ENCODE measurements at regions not wholly inside any gene's neighbourhood (a gene's known extent, or its start where the extent isn't known, plus 50 kb on each side); places are given as distances from the start of the nearest gene placed in this dataset.

DNA sequence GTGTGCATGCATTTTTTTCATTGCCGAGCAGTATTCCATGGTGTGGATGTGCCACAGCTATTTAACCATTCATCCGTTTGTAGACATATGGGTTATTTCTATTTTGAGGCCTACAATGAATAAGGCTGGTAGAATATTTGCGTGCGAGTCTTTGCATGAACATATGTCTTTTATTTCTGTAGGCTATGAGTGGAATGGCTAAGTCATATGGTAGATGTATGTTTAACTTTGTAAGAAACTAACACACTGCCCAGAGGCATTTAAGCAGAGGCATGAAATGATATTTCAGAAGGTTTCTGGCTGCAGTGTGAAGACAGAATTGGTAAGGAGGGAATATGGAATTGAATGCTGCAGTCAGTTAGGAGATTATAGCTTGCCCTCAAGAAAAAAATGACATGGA is 457.4 kb upstream of the CDH4 start:
- DNase-seq (ENCODE audit: low read depth in 2 of 2): no peak

DNA sequence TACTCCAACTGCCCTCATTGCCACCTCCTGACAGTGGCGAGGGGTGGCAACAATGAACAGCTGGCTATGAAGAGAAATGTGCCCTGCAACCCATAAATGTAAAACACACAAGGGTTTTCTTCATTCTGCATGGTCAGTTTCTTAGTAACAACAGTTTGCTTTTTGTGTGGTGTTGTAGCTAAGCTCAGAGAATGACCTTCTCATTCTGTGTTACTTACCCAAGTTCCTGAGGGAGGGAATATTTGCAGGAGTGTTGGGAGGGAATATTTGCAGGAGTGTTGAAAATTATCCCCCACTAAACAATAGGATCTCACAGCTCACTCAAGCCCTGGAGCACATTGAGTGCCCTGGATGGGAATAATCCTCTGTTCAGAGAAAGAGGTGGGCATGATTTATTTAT is 456.4 kb upstream of the CDH4 start:
- DNase-seq (ENCODE audit: low read depth in 2 of 2): no peak

- DNase-seq (ENCODE audit: low read depth in 2 of 2): no peak
Observed at GRCh38 chr20:60800185-60800584, 451.9 kb upstream of the CDH4 start.

GRCh38 chr20:60802676-60803075 is 449.4 kb upstream of the CDH4 start:
- no peak for DNase-seq (ENCODE audit: low read depth in 2 of 2)

GRCh38 chr20:60803335-60804055 is 448.6 kb upstream of the CDH4 start:
- no peak for DNase-seq (ENCODE audit: low read depth in 2 of 2)

GRCh38 chr20:60804240-60804917 is 447.7 kb upstream of the CDH4 start:
- no peak for DNase-seq (ENCODE audit: low read depth in 2 of 2)

- DNase-seq (ENCODE audit: low read depth in 2 of 2): no peak
Observed at GRCh38 chr20:60804918-60805630, 447.0 kb upstream of the CDH4 start.

DNA sequence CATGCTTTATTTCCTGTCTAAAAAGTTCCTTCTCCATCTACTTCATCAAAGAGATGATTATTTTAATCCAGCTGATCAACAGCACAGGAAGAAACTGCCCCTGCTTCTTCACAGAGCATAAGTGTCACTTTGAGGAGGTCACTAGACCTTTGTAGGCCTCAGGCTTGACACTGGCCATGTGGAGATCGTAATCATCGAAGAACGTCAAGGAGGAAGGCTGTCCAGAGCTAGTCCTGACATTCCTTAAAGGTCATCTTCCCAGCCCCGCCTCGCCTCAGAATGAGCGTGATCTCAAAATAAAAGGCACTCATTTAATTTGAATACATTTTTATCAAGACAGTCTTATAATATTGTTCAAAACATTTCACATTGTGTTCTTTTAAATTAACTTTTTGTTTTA is 445.7 kb upstream of the CDH4 start:
- no peak for DNase-seq (ENCODE audit: low read depth in 2 of 2)

DNA sequence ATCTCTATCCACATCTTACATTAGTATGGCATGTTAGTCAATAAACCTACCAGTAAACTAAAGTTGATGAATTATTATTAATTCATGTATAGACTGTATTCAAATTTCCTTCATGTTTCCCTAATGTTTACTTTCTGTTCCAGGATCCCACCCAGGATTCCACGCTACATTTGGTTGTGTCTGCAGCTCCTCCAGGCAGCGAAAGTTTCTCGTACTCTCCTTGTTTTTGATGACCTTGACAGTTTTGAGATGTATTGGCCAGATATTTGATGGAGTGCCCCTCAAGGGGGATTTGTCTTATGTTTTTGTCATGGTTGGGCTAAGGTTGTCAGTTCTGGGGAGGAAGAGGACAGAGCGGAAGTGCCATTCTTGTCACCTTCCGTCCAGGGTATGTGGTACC is 445.2 kb upstream of the CDH4 start:
- DNase-seq (ENCODE audit: low read depth in 2 of 2): no peak

DNA sequence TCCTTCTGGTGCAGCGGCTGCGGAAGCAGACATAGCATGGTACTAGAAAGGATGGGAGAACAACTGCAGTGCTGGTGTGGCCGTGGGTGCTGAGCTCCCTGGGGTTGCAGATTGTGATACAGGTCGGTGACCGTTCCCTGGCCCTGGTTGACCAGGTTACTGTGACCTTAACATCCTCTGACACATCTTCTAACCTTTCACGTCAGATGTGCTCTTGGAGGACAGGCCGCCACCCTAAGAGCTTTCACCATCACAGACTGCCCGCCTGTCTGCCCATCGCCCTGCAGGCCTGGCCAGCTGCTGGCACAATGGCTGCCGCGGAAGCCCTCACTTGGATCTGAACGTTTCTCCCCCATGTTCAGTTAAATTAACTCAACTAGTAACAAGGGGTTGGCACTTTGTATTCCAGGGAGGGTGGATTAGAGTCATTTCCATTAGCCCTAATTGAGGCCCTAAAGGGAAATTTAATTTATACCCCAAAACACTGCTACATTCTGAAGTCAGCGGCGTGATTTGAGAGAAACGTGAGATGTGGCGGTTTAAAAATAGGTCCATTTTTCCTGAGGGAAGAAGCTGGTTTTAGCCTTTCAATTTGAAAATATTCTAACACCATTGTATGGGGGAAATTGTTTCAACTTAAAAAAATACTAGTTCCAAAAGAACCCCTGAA is 443.9 kb upstream of the CDH4 start:
- no peak for DNase-seq (ENCODE audit: low read depth in 2 of 2)

DNA sequence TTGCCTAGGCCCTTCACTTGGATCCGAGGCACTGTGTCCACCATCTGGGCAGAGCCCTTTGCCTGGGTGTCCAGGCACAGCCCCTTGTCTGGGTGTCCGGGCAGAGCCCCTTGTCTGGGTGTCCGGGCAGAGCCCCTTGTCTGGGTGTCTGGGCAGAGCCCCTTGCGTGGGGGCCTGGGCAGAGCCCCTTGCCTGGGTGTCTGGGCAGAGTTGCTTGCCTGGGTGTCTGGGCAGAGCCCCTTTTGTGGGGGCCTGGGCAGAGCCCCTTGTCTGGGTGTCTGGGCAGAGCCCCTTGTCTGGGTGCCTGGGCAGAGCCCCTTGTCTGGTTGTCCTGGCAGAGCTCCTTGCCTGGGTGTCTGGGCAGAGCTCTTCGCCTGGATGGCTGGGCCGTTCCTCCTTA is 443.4 kb upstream of the CDH4 start:
- no peak for DNase-seq (ENCODE audit: low read depth in 2 of 2)

GRCh38 chr20:60810561-60810960 is 441.5 kb upstream of the CDH4 start:
- no peak for DNase-seq (ENCODE audit: low read depth in 2 of 2)

GRCh38 chr20:60812561-60812960 is 439.5 kb upstream of the CDH4 start:
- DNase-seq (ENCODE audit: low read depth in 2 of 2): no peak

DNA sequence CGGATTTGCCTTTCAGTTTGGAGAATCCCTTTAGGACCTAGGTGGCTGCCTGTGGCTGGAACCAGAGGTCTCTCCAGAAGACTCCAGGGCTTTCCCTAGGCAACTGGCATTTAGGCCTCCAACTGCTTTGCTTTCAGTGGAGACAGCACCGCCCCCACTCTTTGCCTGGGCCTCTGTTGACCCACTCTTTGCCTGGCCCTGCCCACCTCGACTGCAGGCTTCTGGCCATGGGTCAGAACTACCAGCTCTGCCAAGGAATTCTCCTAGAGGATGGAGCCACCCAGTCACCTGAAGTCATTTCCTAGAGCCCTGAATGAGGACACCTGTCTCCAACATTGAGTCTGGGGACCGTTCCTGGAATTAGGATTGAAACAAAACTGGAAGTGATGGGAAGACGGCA is 439.0 kb upstream of the CDH4 start:
- no peak for DNase-seq (ENCODE audit: low read depth in 2 of 2)

DNA sequence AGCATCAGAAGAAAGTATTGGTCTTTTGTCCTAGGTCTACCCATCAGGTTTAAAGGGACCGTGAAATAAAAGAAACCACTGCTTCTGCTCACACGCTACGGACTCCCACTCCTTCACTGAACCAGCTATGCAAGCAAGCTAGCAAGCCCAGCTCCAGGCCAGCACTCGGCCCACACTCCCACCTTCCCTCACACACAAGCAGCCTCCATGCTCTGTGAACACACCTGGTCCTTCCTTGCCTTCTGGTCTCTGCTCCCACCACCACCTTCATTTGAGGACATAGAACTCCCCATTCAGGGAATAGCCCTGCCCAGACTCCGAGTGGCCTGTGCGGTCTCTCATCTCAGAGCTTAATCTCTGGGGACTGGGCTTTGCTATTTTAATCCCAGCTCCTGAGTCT is 436.4 kb upstream of the CDH4 start:
- DNase-seq (ENCODE audit: low read depth in 2 of 2): no peak

DNA sequence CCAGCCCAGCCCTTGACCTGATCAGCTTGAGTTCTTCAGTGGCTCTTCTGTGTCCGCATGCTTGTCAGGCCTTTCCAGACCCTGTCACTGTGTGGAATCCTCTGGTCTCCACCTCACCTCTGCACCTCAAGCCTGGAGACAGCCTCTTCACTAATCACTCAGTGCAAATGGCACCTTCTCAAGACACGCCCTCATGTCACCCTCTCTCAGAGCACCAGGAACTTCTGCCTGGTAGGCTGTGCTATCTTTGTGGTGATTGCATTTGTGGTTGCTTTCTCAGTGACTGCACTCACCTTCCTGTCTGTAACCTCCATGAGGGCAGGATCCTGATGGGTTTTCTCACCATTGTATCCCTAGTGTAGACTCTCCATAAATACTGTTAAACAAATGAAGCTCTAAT is 435.2 kb upstream of the CDH4 start:
- DNase-seq (ENCODE audit: low read depth in 2 of 2): no peak

DNA sequence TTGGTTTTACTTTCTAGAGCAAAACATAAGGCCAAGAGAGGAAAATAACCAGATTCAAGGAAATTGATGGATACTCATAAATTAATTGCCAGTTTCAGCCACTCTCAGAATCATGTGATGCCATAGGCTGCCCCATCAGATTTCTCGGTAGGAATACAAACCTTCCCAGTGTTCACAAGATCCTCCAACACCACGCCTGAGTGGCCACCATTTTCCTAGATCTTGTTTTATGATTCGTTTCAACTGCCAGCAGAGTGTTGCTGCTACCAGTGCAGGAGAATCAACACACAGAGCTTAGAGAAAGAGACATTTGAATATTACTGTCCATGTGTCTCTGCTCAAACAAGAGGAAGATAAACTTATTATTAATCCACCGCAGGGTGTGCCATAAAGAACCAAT is 434.2 kb upstream of the CDH4 start:
- DNase-seq (ENCODE audit: low read depth in 2 of 2): no peak

DNA sequence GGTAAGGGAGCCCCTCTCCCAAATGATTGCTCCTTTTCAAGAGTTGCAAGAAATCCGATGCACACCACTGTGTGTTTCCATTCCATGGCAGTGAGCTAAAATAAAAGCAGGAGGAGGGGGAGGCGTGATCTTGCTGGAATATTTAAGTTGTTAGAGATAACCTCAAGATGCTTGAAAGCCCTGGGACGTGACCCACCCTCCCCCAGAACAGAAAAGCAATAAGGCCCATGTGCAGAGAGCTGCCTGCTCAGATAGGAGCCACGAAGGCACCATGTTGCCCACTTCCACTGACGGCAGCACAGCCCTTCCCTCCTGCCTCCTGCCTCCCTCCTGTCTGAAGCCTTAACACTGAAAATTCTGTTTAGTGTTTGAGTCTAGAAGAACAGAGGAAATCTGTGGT is 432.6 kb upstream of the CDH4 start:
- DNase-seq (ENCODE audit: low read depth in 2 of 2): no peak

- no peak for DNase-seq (ENCODE audit: low read depth in 2 of 2)
Observed at GRCh38 chr20:60820149-60820548, 431.9 kb upstream of the CDH4 start.

DNA sequence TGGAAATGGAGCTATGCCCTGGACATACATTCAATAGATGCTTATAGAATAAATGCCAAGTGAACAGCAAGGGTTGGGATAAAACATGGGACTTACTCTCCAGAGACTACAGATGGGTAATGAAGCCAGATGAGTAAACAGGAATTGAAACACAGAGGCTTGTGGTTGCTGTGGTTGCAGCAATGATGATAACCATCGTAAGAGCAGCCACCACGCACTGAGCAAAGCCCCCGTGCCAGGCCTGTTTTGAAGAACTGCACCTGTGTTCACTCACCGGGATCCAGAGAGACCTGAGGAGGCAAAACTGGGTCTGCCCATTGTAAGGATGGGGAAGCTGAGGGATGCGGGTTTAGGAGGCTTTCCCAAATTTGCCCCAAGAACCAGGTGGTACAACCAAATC is 431.1 kb upstream of the CDH4 start:
- no peak for DNase-seq (ENCODE audit: low read depth in 2 of 2)

- DNase-seq (ENCODE audit: low read depth in 2 of 2): no peak
Observed at GRCh38 chr20:60822699-60823607, 429.1 kb upstream of the CDH4 start.

GRCh38 chr20:60835876-60836275 is 416.2 kb upstream of the CDH4 start:
- no peak for DNase-seq (ENCODE audit: low read depth in 2 of 2)

Measured in stimulated activated CD4-positive, alpha-beta T cell treated with anti-CD3 and anti-CD28 coated beads, Interleukin-4, amount 100 ng/mL, for 48 hours (primary cell).